ENCODE measurements at regions not wholly inside any gene's neighbourhood (a gene's known extent, or its start where the extent isn't known, plus 50 kb on each side); places are given as distances from the start of the nearest gene placed in this dataset.

- Histone ChIP-seq H3K9me3 (ENCODE audit: insufficient read depth, low read depth, low read length) (peaks cover 6% of the 10 kb centered on the region), H3K79me2 (ENCODE audit: insufficient read depth, low read length) (no peaks in the 10 kb centered on the region), H3K27ac (ENCODE audit: low read depth, low read length) (no peak overlapping the region), H3K27me3 (ENCODE audit: insufficient read depth, low read length) (no peaks in the 10 kb centered on the region), H3K9ac (ENCODE audit: low read length) (no peak overlapping the region), H3K4me1 (ENCODE audit: insufficient read depth, low read length) (no peaks in the 10 kb centered on the region), H4K20me1 (ENCODE audit: insufficient read depth, low read length) (no peaks in the 10 kb centered on the region), H3K4me2 (ENCODE audit: low read length) (no peak overlapping the region), H3K4me3 (ENCODE audit: insufficient read depth, low read depth, low read length) (no peak overlapping the region), H3K36me3 (ENCODE audit: insufficient read depth, low read length) (no peaks in the 10 kb centered on the region), H2AFZ (ENCODE audit: low read depth, low read length) (no peak overlapping the region)
- FAIRE-seq (no peak), DNase-seq (ENCODE audit: low read depth) (peak; percentile 64)
- Mint-ChIP-seq H3K4me1 (ENCODE audit: low read depth, unreplicated experiment) (peaks cover 4% of the 10 kb centered on the region), H3K9me3 (ENCODE audit: unreplicated experiment) (peaks cover 5% of the 10 kb centered on the region), H3K4me3 (ENCODE audit: unreplicated experiment) (no peak overlapping the region), H3K27ac (ENCODE audit: unreplicated experiment) (no peak overlapping the region), H3K27me3 (ENCODE audit: low read depth, unreplicated experiment) (no peaks in the 10 kb centered on the region), H3K36me3 (ENCODE audit: low read depth, unreplicated experiment) (peaks cover 1% of the 10 kb centered on the region)
- no peak for TF ChIP-seq EZH2 (IDR thresholded peaks at IDR 0.05; ENCODE audit: insufficient read depth, low read length)
These were observed 204.4 kb upstream of the THBS1 start for GRCh38 chr15:39376371-39376909.

- Histone ChIP-seq H3K9ac (ENCODE audit: low read length) (no peak overlapping the region), H3K27ac (ENCODE audit: low read depth, low read length) (no peak overlapping the region), H3K9me3 (ENCODE audit: insufficient read depth, low read depth, low read length) (no peaks in the 10 kb centered on the region), H2AFZ (ENCODE audit: low read depth, low read length) (no peak overlapping the region), H3K4me3 (ENCODE audit: insufficient read depth, low read depth, low read length) (no peak overlapping the region), H3K36me3 (ENCODE audit: insufficient read depth, low read length) (no peaks in the 10 kb centered on the region), H4K20me1 (ENCODE audit: insufficient read depth, low read length) (no peaks in the 10 kb centered on the region), H3K4me2 (ENCODE audit: low read length) (no peak overlapping the region), H3K79me2 (ENCODE audit: insufficient read depth, low read length) (no peaks in the 10 kb centered on the region), H3K4me1 (ENCODE audit: insufficient read depth, low read length) (no peaks in the 10 kb centered on the region), H3K27me3 (ENCODE audit: insufficient read depth, low read length) (no peaks in the 10 kb centered on the region)
- H3K36me3 Mint-ChIP-seq (ENCODE audit: low read depth, unreplicated experiment) = no peaks in the 10 kb centered on the region
- H3K9me3 Mint-ChIP-seq (ENCODE audit: unreplicated experiment) = peaks cover 3% of the 10 kb centered on the region
- FAIRE-seq (no peak), DNase-seq (ENCODE audit: low read depth) (peak; percentile 47)
- H3K4me3 Mint-ChIP-seq (ENCODE audit: unreplicated experiment) = no peak overlapping the region
- no peak overlapping the region for H3K27ac Mint-ChIP-seq (ENCODE audit: unreplicated experiment)
- TF ChIP-seq CTCF (IDR thresholded peaks at IDR 0.05; ENCODE audit: insufficient read depth, low read depth, low read length) (no peak), EZH2 (IDR thresholded peaks at IDR 0.05; ENCODE audit: insufficient read depth, low read length) (no peak)
- peaks cover 7% of the 10 kb centered on the region for H3K4me1 Mint-ChIP-seq (ENCODE audit: low read depth, unreplicated experiment)
- H3K27me3 Mint-ChIP-seq (ENCODE audit: low read depth, unreplicated experiment) = peaks cover 4% of the 10 kb centered on the region
These were observed 199.4 kb upstream of the THBS1 start for GRCh38 chr15:39381517-39381916.

GRCh38 chr15:39388118-39388517 is 192.8 kb upstream of the THBS1 start:
- H3K4me1 Mint-ChIP-seq (ENCODE audit: low read depth, unreplicated experiment) = peaks cover 10% of the 10 kb centered on the region
- no peak overlapping the region for H3K9ac ChIP-seq (ENCODE audit: low read length)
- H4K20me1 ChIP-seq (ENCODE audit: insufficient read depth, low read length) = no peaks in the 10 kb centered on the region
- H3K36me3 Mint-ChIP-seq (ENCODE audit: low read depth, unreplicated experiment) = no peaks in the 10 kb centered on the region
- H3K4me1 ChIP-seq (ENCODE audit: insufficient read depth, low read length) = no peaks in the 10 kb centered on the region
- no peaks in the 10 kb centered on the region for H3K9me3 ChIP-seq (ENCODE audit: insufficient read depth, low read depth, low read length)
- no peaks in the 10 kb centered on the region for H3K9me3 Mint-ChIP-seq (ENCODE audit: unreplicated experiment)
- no peak overlapping the region for H3K27ac Mint-ChIP-seq (ENCODE audit: unreplicated experiment)
- H3K27me3 Mint-ChIP-seq (ENCODE audit: low read depth, unreplicated experiment) = peaks cover 4% of the 10 kb centered on the region
- no peaks in the 10 kb centered on the region for H3K27me3 ChIP-seq (ENCODE audit: insufficient read depth, low read length)
- no peak overlapping the region for H3K27ac ChIP-seq (ENCODE audit: low read depth, low read length)
- no peak for FAIRE-seq
- H3K4me3 ChIP-seq (ENCODE audit: insufficient read depth, low read depth, low read length) = no peak overlapping the region
- no peak for DNase-seq (ENCODE audit: low read depth)
- no peaks in the 10 kb centered on the region for H3K36me3 ChIP-seq (ENCODE audit: insufficient read depth, low read length)
- no peak overlapping the region for H2AFZ ChIP-seq (ENCODE audit: low read depth, low read length)
- H3K79me2 ChIP-seq (ENCODE audit: insufficient read depth, low read length) = no peaks in the 10 kb centered on the region
- no peak overlapping the region for H3K4me2 ChIP-seq (ENCODE audit: low read length)
- TF ChIP-seq CTCF (IDR thresholded peaks at IDR 0.05; ENCODE audit: insufficient read depth, low read depth, low read length) (no peak), EZH2 (IDR thresholded peaks at IDR 0.05; ENCODE audit: insufficient read depth, low read length) (no peak)
- H3K4me3 Mint-ChIP-seq (ENCODE audit: unreplicated experiment) = no peak overlapping the region
